AG04450 (cell line): ENCODE measurements at regions not wholly inside any gene's neighbourhood (a gene's known extent, or its start where the extent isn't known, plus 50 kb on each side); places are given as distances from the start of the nearest gene placed in this dataset.
"Not testable (repeated sequence)": the region's sequence is repeated elsewhere in the genome, so short reads cannot be mapped to it uniquely, and the experiment has no call there.

ENCODE experiments used
- CTCF ChIA-PET: fragments of 300-600, 350-600 bp; formaldehyde crosslinking; extraction: SDS; loops from one replicate; lab custom pipeline; 2022; ENCODE audit warnings: antibody characterized with exemption, inconsistent platforms; lab: Charles Lee
- POLR2A ChIA-PET: fragments of 350-600 bp; formaldehyde crosslinking; extraction: SDS; loops from one replicate; lab custom pipeline; 2021; ENCODE audit warnings: antibody characterized with exemption, inconsistent platforms; lab: Yijun Ruan, JAX
- DNase-seq: peaks from one replicate; pipeline ENCODE4 v3.0.0-alpha.2; 2011; ENCODE audit warnings: low read depth, low spot score
- H3K27ac ChIP-seq: one replicate; pipeline ENCODE4 v1.5.1; 2012; ENCODE audit warnings: low read depth, low read length, control low read depth
- H3K27me3 ChIP-seq: one replicate; pipeline ENCODE4 v1.6.0; 2012; ENCODE audit warnings: low read length; ENCODE audit not compliant: control insufficient read depth, insufficient read depth
- H3K4me3 ChIP-seq: 2 replicates; pipeline ENCODE4 v1.5.1; 2011; ENCODE audit warnings: mild to moderate bottlenecking, low read depth, low read length, control low read depth
- H3K9me3 ChIP-seq: 2 replicates; pipeline ENCODE4 v1.5.1; 2012; ENCODE audit warnings: low read length; ENCODE audit not compliant: control insufficient read depth, insufficient read depth
- TF ChIP-seq, protein P1 (sequence below): IDR thresholded peaks from 2 replicates; pipeline ENCODE4 v1.5.1; 2011; ENCODE audit warnings: low read depth, low read length, control low read depth, inconsistent platforms

DNA sequence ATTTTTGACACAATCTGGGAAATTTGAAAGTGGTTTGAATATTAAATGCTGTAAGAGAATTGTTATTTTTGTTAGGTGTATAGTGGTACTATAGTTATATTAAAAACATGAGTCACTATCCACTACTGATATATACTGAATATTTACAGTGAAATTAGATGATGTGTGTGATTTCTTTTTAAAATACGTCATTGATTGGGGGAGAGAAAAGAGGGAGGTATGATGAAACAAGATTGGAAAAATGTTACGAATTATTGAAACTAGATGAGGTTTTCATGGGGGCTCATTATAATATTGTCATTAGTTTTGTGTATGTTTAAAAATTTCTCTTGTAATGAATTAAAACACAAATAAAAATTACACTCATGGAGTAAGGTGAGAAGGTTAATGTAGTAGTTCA, 571.4 kb downstream of the HTR7 start:
- Histone ChIP-seq H3K27me3 (no peaks in the 10 kb centered on the region), H3K4me3 (no peak overlapping the region), H3K9me3 (no peaks in the 10 kb centered on the region), H3K27ac (no peak overlapping the region)
- ChIA-PET POLR2A (no interaction called here), CTCF (interaction anchor here (0.9 to 2.0 kb wide), 2 partner anchors 299 to 306 kb away, joined by 4 to 7 read pairs; no protein-coding TSS in a partner anchor)
- no peak for DNase-seq
- TF ChIP-seq, protein P1, sequence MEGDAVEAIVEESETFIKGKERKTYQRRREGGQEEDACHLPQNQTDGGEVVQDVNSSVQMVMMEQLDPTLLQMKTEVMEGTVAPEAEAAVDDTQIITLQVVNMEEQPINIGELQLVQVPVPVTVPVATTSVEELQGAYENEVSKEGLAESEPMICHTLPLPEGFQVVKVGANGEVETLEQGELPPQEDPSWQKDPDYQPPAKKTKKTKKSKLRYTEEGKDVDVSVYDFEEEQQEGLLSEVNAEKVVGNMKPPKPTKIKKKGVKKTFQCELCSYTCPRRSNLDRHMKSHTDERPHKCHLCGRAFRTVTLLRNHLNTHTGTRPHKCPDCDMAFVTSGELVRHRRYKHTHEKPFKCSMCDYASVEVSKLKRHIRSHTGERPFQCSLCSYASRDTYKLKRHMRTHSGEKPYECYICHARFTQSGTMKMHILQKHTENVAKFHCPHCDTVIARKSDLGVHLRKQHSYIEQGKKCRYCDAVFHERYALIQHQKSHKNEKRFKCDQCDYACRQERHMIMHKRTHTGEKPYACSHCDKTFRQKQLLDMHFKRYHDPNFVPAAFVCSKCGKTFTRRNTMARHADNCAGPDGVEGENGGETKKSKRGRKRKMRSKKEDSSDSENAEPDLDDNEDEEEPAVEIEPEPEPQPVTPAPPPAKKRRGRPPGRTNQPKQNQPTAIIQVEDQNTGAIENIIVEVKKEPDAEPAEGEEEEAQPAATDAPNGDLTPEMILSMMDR: no peak

DNA sequence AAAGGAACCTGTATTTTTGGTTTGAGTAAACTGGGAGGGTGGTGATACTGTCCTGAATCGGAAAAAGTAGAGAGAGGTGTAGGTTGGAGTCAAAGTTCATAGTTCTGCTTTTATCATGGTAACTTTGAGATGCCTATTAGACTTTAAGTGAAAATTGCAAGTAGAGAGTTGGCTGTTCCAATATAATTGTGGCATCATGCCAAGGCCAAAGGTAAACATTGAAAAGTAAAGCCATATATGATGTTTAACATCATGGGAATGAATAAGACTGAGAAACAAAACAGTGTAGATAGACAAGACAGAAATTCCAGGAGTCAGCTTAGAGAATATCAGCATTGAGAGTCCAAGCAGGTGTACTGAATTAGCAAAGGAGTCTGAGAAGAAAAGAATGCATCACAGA, 570.9 kb downstream of the HTR7 start:
- Histone ChIP-seq H3K27ac (no peak overlapping the region), H3K9me3 (no peaks in the 10 kb centered on the region), H3K27me3 (no peaks in the 10 kb centered on the region), H3K4me3 (no peak overlapping the region)
- CTCF ChIA-PET: interaction anchor here (0.7 to 4.7 kb wide), 6 partner anchors 299 to 576 kb away, joined by 3 to 129 read pairs (median 8); no protein-coding TSS in a partner anchor
- POLR2A ChIA-PET: no interaction called here
- no peak for DNase-seq
- TF ChIP-seq, protein P1: no peak

DNA sequence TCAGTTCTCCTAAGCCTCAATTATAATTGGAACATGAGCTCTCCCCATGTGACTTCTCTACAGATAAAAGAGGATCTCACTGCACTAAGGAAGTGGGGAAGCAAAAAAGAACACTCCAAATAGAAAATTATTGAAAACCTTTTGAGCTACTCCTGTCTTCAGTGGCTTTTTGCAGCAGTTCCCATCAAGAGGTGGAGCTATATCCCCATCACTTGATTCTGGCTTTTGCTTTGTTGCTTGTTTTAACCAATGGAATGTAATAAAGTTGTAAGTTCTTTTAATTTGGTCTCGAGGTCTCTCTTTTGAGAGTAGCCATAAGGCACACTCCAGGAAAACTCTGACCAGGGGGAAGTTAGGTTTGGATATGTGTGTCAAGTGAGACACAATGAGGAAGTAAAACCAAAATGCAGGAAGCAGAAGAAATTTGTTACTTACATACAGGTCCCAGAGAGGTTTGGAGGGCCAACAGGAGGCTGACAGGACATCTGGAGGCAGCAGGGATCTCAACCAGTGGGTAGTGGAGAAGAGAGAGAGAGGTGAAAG, 569.4 kb downstream of the HTR7 start:
- Histone ChIP-seq H3K27me3 (no peaks in the 10 kb centered on the region), H3K4me3 (no peak overlapping the region), H3K9me3 (no peaks in the 10 kb centered on the region), H3K27ac (no peak overlapping the region)
- TF ChIP-seq, protein P1: peak; percentile 68
- POLR2A ChIA-PET: no interaction called here
- DNase-seq: peak; percentile 30
- CTCF ChIA-PET: interaction anchor here (0.6 to 4.7 kb wide), 28 partner anchors 10 to 575 kb away, joined by 3 to 129 read pairs (median 4); no protein-coding TSS in a partner anchor

DNA sequence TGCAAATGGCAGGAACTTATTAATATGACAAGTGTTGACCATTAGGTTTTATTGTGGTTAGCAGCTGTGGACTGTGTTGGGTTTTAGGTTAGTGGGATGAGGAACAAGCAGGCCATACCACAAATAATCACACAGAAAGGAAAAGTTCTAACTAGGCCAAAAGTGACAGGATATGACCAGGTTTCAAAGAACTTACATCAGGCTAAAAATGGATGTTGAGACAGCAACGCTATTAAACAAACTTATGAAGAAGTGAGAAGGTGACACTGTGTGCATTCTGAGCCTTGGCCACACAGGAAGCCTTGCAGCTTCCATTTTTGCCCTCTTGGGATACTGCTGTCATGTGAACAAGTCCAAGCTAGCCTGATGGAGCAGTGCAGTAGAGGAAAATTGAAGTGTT, 568.8 kb downstream of the HTR7 start:
- no peak for DNase-seq
- Histone ChIP-seq H3K27me3 (no peaks in the 10 kb centered on the region), H3K4me3 (no peak overlapping the region), H3K9me3 (no peaks in the 10 kb centered on the region), H3K27ac (no peak overlapping the region)
- TF ChIP-seq, protein P1: no peak
- POLR2A ChIA-PET: no interaction called here
- CTCF ChIA-PET: interaction anchor here (1.0 to 4.7 kb wide), 15 partner anchors 11 to 574 kb away, joined by 3 to 129 read pairs (median 6); no protein-coding TSS in a partner anchor

DNA sequence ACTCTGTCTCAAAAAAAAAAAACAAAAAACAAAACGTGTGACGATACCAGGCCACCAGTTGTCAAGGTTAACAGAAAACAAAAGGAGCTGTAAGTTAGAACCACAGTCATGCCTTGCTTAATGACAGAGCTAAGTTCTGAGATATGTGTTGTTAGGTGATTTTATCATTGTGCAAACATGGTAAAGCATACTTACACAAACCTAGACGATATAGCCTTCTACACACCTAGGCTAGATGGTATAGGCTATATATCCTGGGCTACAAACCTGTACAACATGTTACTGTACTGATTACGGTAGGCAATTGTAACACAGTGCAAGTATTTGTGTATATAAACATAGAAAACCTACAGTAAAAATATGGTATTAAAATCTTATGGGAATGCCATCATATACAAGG, 564.2 kb downstream of the HTR7 start:
- ChIA-PET CTCF (interaction anchor here (0.6 to 1.2 kb wide), 2 partner anchors 299 to 495 kb away, joined by 3 to 4 read pairs; no protein-coding TSS in a partner anchor), POLR2A (no interaction called here)
- no peak overlapping the region for H3K4me3 ChIP-seq
- H3K27me3 ChIP-seq: no peaks in the 10 kb centered on the region
- no peak overlapping the region for H3K27ac ChIP-seq
- no peak for DNase-seq
- no peaks in the 10 kb centered on the region for H3K9me3 ChIP-seq
- TF ChIP-seq, protein P1: no peak

DNA sequence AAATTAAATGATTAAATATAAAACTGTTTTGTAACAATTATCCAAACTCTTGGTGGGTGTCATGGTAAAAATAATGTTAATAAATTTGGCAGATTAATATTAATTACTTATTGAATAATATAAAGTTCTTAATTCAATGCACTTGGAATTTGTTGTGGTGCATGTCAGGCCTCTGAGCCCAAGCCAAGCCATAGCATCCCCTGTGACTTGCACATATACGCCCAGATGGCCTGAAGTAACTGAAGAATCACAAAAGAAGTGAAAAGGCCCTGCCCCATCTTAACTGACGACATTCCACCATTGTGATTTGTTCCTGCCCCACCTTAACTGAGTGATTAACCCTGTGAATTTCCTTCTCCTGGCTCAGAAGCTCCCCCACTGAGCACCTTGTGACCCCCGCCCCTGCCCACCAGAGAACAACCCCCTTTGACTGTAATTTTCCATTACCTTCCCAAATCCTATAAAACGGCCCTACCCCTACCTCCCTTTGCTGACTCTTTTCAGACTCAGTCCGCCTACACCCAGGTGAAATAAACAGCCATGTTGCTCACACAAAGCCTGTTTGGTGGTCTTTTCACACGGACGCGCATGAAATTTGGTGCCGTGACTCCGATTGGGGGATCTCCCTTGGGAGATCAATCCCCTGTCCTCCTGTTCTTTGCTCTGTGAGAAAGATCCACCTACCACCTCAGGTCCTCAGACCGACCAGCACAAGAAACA, 562.9 kb downstream of the HTR7 start:
- H3K9me3 ChIP-seq, H3K27me3 ChIP-seq, CTCF ChIA-PET, DNase-seq, POLR2A ChIA-PET, H3K27ac ChIP-seq, H3K4me3 ChIP-seq: not testable (repeated sequence)

DNA sequence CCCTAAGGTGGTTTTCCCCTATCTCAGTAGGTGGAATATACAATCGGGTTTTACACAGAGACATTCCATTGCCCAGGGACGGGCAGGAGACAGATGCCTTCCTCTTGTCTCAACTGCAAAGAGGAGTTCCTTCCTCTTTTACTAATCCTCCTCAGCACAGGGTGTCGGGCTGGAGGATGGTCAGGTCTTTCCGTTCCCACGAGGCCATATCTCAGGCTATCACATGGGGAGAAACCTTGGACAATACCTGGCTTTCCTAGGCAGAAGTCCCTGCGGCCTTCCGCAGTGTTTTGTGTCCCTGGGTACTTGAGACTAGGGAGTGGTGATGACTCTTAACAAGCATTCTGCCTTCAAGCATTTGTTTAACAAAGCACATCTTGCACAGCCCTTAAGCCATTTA, 555.8 kb downstream of the HTR7 start:
- H3K27me3 ChIP-seq, POLR2A ChIA-PET, DNase-seq, H3K27ac ChIP-seq, H3K4me3 ChIP-seq, H3K9me3 ChIP-seq, CTCF ChIA-PET: not testable (repeated sequence)
